ENCODE measurements at regions not wholly inside any gene's neighbourhood (a gene's known extent, or its start where the extent isn't known, plus 50 kb on each side); places are given as distances from the start of the nearest gene placed in this dataset.

GRCh38 chr7:38086857-38087256, 91.2 kb upstream of the STARD3NL start:
- FAIRE-seq, result no peak

- no peak for FAIRE-seq
These were observed 75.5 kb upstream of the STARD3NL start for GRCh38 chr7:38102507-38102906.

- peak; percentile 15 for FAIRE-seq
These were observed 72.1 kb upstream of the STARD3NL start for GRCh38 chr7:38105874-38106483.

- FAIRE-seq, result no peak
These were observed 70.6 kb upstream of the STARD3NL start for GRCh38 chr7:38107486-38107893.

- FAIRE-seq, result no peak
These were observed 66.0 kb upstream of the STARD3NL start for GRCh38 chr7:38112075-38112474.

- FAIRE-seq, result no peak
These were observed 58.0 kb upstream of the STARD3NL start for GRCh38 chr7:38120076-38120475.

GRCh38 chr7:38122501-38122900, 55.5 kb upstream of the STARD3NL start:
- FAIRE-seq, result no peak

- FAIRE-seq, result no peak
These were observed 54.6 kb upstream of the STARD3NL start for GRCh38 chr7:38123494-38123893.

GRCh38 chr7:38127216-38128207, 50.5 kb upstream of the STARD3NL start:
- no peak for FAIRE-seq
